K562 (cell line): ENCODE measurements at regions not wholly inside any gene's neighbourhood (a gene's known extent, or its start where the extent isn't known, plus 50 kb on each side); places are given as distances from the start of the nearest gene placed in this dataset.

Source experiments
- MAX ChIP-seq: sonication (generic); formaldehyde crosslinking; IDR thresholded peaks from 2 replicates; pipeline ENCODE4 v1.9.0; 2022; ENCODE audit warnings: mild to moderate bottlenecking, missing genetic modification reagents
- RNF2 ChIP-seq: sonication (generic); IDR thresholded peaks from 2 replicates; pipeline ENCODE4 v1.6.1; 2016

GRCh38 chr4:178941975-178942374 is 1499.7 kb upstream of the AGA start:
- TF ChIP-seq MAX (CRISPR knock-in tag) (no peak), RNF2 (no peak)
